Stimulated activated naive CD8-positive, alpha-beta T cell treated with anti-CD3 and anti-CD28 coated beads, Interleukin-15, Interleukin-2, amounts not matched to agents 100 U/mL and 50 U/mL, for 24 hours (primary cell): ENCODE measurements at regions not wholly inside any gene's neighbourhood (a gene's known extent, or its start where the extent isn't known, plus 50 kb on each side); places are given as distances from the start of the nearest gene placed in this dataset.
A peak's percentile ranks its signal among the peaks of the same experiment; 100 is the strongest.
"Not testable (repeated sequence)": the region's sequence is repeated elsewhere in the genome, so short reads cannot be mapped to it uniquely, and the experiment has no call there.

Source experiments
- ATAC-seq: fragments of 150-1000 bp; cut with Tn5 transposase; one replicate; pipeline ENCODE4 v1.10.0; 2021
- DNase-seq: peaks from one replicate; pipeline ENCODE4 v3.0.0; 2021

- ATAC-seq: no peak
- no peak for DNase-seq
Measured at GRCh38 chr4:3865986-3866812, 100.0 kb downstream of the ADRA2C start.

- DNase-seq: no peak
- ATAC-seq: no peak
Measured at GRCh38 chr4:3866813-3867129, 100.6 kb downstream of the ADRA2C start.

- no peak for ATAC-seq
- no peak for DNase-seq
Measured at GRCh38 chr4:3867403-3868100, 101.4 kb downstream of the ADRA2C start.

- no peak for ATAC-seq
Measured at GRCh38 chr4:3868211-3869173, 102.3 kb downstream of the ADRA2C start.

GRCh38 chr4:3869174-3869572 is 103.0 kb downstream of the ADRA2C start:
- ATAC-seq: no peak
- DNase-seq: no peak

More at GRCh38 chr4:3868211-3869173, 102.3 kb downstream of the ADRA2C start:
- no peak for DNase-seq

- no peak for ATAC-seq
- DNase-seq: no peak
Measured at GRCh38 chr4:3869661-3870566, 103.7 kb downstream of the ADRA2C start.

- no peak for ATAC-seq
- no peak for DNase-seq
Measured at GRCh38 chr4:3870567-3870962, 104.4 kb downstream of the ADRA2C start.

GRCh38 chr4:3871181-3871852 is 105.1 kb downstream of the ADRA2C start:
- DNase-seq (no peak), ATAC-seq (peak; percentile 25)

GRCh38 chr4:3871881-3872833 is 106.0 kb downstream of the ADRA2C start:
- no peak for DNase-seq

GRCh38 chr4:3872834-3873313 is 106.7 kb downstream of the ADRA2C start:
- ATAC-seq (no peak), DNase-seq (no peak)

More at GRCh38 chr4:3871881-3872833, 106.0 kb downstream of the ADRA2C start:
- ATAC-seq: no peak

GRCh38 chr4:3873408-3874027 is 107.3 kb downstream of the ADRA2C start:
- ATAC-seq (no peak), DNase-seq (no peak)

- no peak for DNase-seq
- ATAC-seq: no peak
Measured at GRCh38 chr4:3874028-3874415, 107.8 kb downstream of the ADRA2C start.

GRCh38 chr4:3874525-3875110 is 108.4 kb downstream of the ADRA2C start:
- no peak for ATAC-seq

GRCh38 chr4:3875466-3875865 is 109.3 kb downstream of the ADRA2C start:
- ATAC-seq (no peak), DNase-seq (no peak)

More at GRCh38 chr4:3874525-3875110, 108.4 kb downstream of the ADRA2C start:
- no peak for DNase-seq

GRCh38 chr4:3876057-3876845 is 110.1 kb downstream of the ADRA2C start:
- DNase-seq, ATAC-seq: not testable (repeated sequence)

GRCh38 chr4:3877236-3877635 is 111.1 kb downstream of the ADRA2C start:
- ATAC-seq: no peak
- no peak for DNase-seq

- no peak for DNase-seq
- ATAC-seq: no peak
Measured at GRCh38 chr4:3877868-3878267, 111.7 kb downstream of the ADRA2C start.

- ATAC-seq: no peak
Measured at GRCh38 chr4:3878678-3879077, 112.5 kb downstream of the ADRA2C start.

More at GRCh38 chr4:3878678-3879077, 112.5 kb downstream of the ADRA2C start:
- no peak for DNase-seq
